Astrocyte (in vitro differentiated cells and primary cell): ENCODE measurements at regions not wholly inside any gene's neighbourhood (a gene's known extent, or its start where the extent isn't known, plus 50 kb on each side); places are given as distances from the start of the nearest gene placed in this dataset.

ENCODE experiments used
- DNase-seq: peaks from one replicate; pipeline ENCODE4 v3.0.0-alpha.2; 2010; ENCODE audit warnings: low read depth
- FAIRE-seq: peaks from 2 replicates; lab custom pipeline; 2011; peaks lifted over from hg19 to GRCh38; lab: Jason Lieb, UNC
- H2AFZ ChIP-seq: 2 replicates; pipeline ENCODE4 v1.6.0; 2012; ENCODE audit warnings: low read depth, low read length, inconsistent platforms
- H3K27ac ChIP-seq: 2 replicates; pipeline ENCODE4 v1.5.1; 2011; ENCODE audit warnings: low read depth, low read length, inconsistent platforms
- H3K27me3 ChIP-seq: 2 replicates; pipeline ENCODE4 v1.6.0; 2011; ENCODE audit warnings: low read length, inconsistent platforms; ENCODE audit not compliant: insufficient read depth
- H3K36me3 ChIP-seq: 2 replicates; pipeline ENCODE4 v1.5.1; 2011; ENCODE audit warnings: low read length, inconsistent platforms; ENCODE audit not compliant: insufficient read depth
- H3K4me1 ChIP-seq: 2 replicates; pipeline ENCODE4 v1.5.1; 2011; ENCODE audit warnings: low read length, inconsistent platforms; ENCODE audit not compliant: insufficient read depth
- H3K4me2 ChIP-seq: 2 replicates; pipeline ENCODE4 v1.6.0; 2012; ENCODE audit warnings: low read length, inconsistent platforms
- H3K4me3 ChIP-seq: 2 replicates; pipeline ENCODE4 v1.5.1; 2011; ENCODE audit warnings: low read depth, mild to moderate bottlenecking, low read length, inconsistent platforms; ENCODE audit not compliant: insufficient read depth
- H3K79me2 ChIP-seq: 2 replicates; pipeline ENCODE4 v1.6.0; 2012; ENCODE audit warnings: mild to moderate bottlenecking, low read length, inconsistent platforms; ENCODE audit not compliant: insufficient read depth
- H3K9ac ChIP-seq: 2 replicates; pipeline ENCODE4 v1.6.0; 2012; ENCODE audit warnings: mild to moderate bottlenecking, low read length, inconsistent platforms
- H3K9me3 ChIP-seq: 2 replicates; pipeline ENCODE4 v1.5.1; 2012; ENCODE audit warnings: low read depth, mild to moderate bottlenecking, low read length, inconsistent platforms; ENCODE audit not compliant: insufficient read depth
- H4K20me1 ChIP-seq: 2 replicates; pipeline ENCODE4 v1.6.0; 2012; ENCODE audit warnings: low read length, inconsistent platforms; ENCODE audit not compliant: insufficient read depth
- H3K27ac Mint-ChIP-seq: one replicate; pipeline ENCODE4 v1.8.0; 2021; ENCODE audit warnings: mild to moderate bottlenecking, mixed read lengths; ENCODE audit not compliant: unreplicated experiment
- H3K27me3 Mint-ChIP-seq: one replicate; pipeline ENCODE4 v1.8.0; 2021; ENCODE audit warnings: low read depth, mixed read lengths; ENCODE audit not compliant: unreplicated experiment
- H3K36me3 Mint-ChIP-seq: one replicate; pipeline ENCODE4 v1.8.0; 2021; ENCODE audit warnings: low read depth, mixed read lengths; ENCODE audit not compliant: unreplicated experiment
- H3K4me1 Mint-ChIP-seq: one replicate; pipeline ENCODE4 v1.8.0; 2021; ENCODE audit warnings: low read depth, mixed read lengths; ENCODE audit not compliant: unreplicated experiment
- H3K4me3 Mint-ChIP-seq: one replicate; pipeline ENCODE4 v1.8.0; 2021; ENCODE audit warnings: mild to moderate bottlenecking, moderate library complexity, mixed read lengths; ENCODE audit not compliant: unreplicated experiment
- H3K9me3 Mint-ChIP-seq: one replicate; pipeline ENCODE4 v1.8.0; 2021; ENCODE audit warnings: mild to moderate bottlenecking, mixed read lengths; ENCODE audit not compliant: unreplicated experiment
- CTCF ChIP-seq: IDR thresholded peaks from 2 replicates; pipeline ENCODE4 v1.5.1; 2011; ENCODE audit warnings: low read depth, mild to moderate bottlenecking, inconsistent platforms, low read length, moderate library complexity; ENCODE audit not compliant: insufficient read depth
- EZH2 ChIP-seq: IDR thresholded peaks from 2 replicates; pipeline ENCODE4 v1.6.1; 2012; ENCODE audit warnings: mild to moderate bottlenecking, low read length, inconsistent platforms; ENCODE audit not compliant: insufficient read depth

DNA sequence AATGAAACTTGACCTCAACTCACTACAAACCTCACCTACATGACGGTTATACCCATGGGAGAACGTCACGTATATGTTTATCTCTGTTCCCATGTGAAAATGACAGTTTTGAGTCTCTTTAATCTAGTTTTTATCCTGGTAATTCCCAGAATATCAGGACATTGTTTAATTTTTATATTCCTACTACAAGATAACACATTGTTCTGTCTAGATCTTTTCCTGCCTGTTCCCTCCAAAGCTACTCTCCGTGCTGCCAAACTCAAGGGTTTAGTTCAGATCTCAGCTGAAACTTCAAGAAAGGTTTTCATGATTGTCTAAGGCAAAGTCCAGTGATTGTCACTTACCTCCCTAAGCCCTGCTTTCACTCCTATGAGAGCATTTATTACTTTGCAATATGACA is 1159.4 kb upstream of the SEMA6A start:
- Histone ChIP-seq H3K4me2 (no peak overlapping the region), H3K9ac (no peak overlapping the region), H3K79me2 (no peaks in the 10 kb centered on the region), H4K20me1 (no peaks in the 10 kb centered on the region), H2AFZ (no peak overlapping the region), H3K9me3 (no peaks in the 10 kb centered on the region), H3K27ac (no peak overlapping the region), H3K4me3 (no peak overlapping the region), H3K4me1 (no peaks in the 10 kb centered on the region), H3K27me3 (no peaks in the 10 kb centered on the region), H3K36me3 (no peaks in the 10 kb centered on the region)
- TF ChIP-seq CTCF (no peak), EZH2 (no peak)
- H3K27me3 Mint-ChIP-seq = peaks cover 2% of the 10 kb centered on the region
- H3K9me3 Mint-ChIP-seq = no peaks in the 10 kb centered on the region
- H3K27ac Mint-ChIP-seq = no peak overlapping the region
- no peaks in the 10 kb centered on the region for H3K36me3 Mint-ChIP-seq
- no peak for FAIRE-seq
- no peaks in the 10 kb centered on the region for H3K4me1 Mint-ChIP-seq
- H3K4me3 Mint-ChIP-seq = no peak overlapping the region
- DNase-seq = no peak

- Histone ChIP-seq H3K4me1 (no peaks in the 10 kb centered on the region), H3K9me3 (no peaks in the 10 kb centered on the region), H3K79me2 (no peaks in the 10 kb centered on the region), H3K27ac (no peak overlapping the region), H4K20me1 (no peaks in the 10 kb centered on the region), H3K9ac (no peak overlapping the region), H3K27me3 (no peaks in the 10 kb centered on the region), H3K4me2 (no peak overlapping the region), H2AFZ (no peak overlapping the region), H3K36me3 (no peaks in the 10 kb centered on the region), H3K4me3 (no peak overlapping the region)
- Mint-ChIP-seq H3K27me3 (peaks cover 2% of the 10 kb centered on the region), H3K4me1 (no peaks in the 10 kb centered on the region), H3K36me3 (no peaks in the 10 kb centered on the region), H3K9me3 (no peaks in the 10 kb centered on the region), H3K4me3 (no peak overlapping the region), H3K27ac (no peak overlapping the region)
- no peak for FAIRE-seq
- DNase-seq = no peak
- TF ChIP-seq EZH2 (no peak), CTCF (no peak)
Observed at GRCh38 chr5:117733051-117733450, 1158.4 kb upstream of the SEMA6A start.

DNA sequence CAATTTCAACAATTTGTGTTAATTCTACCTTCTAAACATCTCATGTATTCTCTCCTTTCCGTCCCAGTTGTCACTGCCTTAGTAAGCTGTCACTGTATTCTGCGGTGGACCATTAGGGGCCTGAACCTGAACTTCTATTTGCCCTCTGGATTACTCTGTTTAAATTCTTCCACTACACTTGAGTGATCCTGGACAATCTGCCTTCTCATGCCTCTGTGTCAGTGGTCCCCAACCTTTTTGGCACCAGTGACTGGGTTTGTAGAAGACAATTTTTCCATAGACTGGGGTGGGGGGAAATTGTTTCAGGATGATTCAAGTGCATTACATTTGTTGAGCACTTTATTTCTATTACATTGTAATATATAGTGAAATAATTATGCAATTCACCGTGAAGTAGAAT is 1157.6 kb upstream of the SEMA6A start:
- Histone ChIP-seq H3K27me3 (no peaks in the 10 kb centered on the region), H3K27ac (no peak overlapping the region), H3K4me1 (no peaks in the 10 kb centered on the region), H3K9ac (no peak overlapping the region), H3K36me3 (no peaks in the 10 kb centered on the region), H2AFZ (no peak overlapping the region), H3K4me2 (no peak overlapping the region), H4K20me1 (no peaks in the 10 kb centered on the region), H3K4me3 (no peak overlapping the region), H3K9me3 (no peaks in the 10 kb centered on the region), H3K79me2 (no peaks in the 10 kb centered on the region)
- H3K9me3 Mint-ChIP-seq = no peaks in the 10 kb centered on the region
- H3K36me3 Mint-ChIP-seq = no peaks in the 10 kb centered on the region
- peaks cover 2% of the 10 kb centered on the region for H3K27me3 Mint-ChIP-seq
- DNase-seq (no peak), FAIRE-seq (no peak)
- no peak overlapping the region for H3K4me3 Mint-ChIP-seq
- no peak overlapping the region for H3K27ac Mint-ChIP-seq
- no peak for TF ChIP-seq EZH2
- no peak for TF ChIP-seq CTCF
- H3K4me1 Mint-ChIP-seq = no peaks in the 10 kb centered on the region
